DND-41 (cell line): ENCODE measurements at regions not wholly inside any gene's neighbourhood (a gene's known extent, or its start where the extent isn't known, plus 50 kb on each side); places are given as distances from the start of the nearest gene placed in this dataset.

ENCODE experiments used
- ATAC-seq: fragments of 200-7000 bp; cut with Tn5 transposase; 3 replicates; pipeline ENCODE4 v1.9.1; 2021; ENCODE audit warnings: low read depth; ENCODE audit not compliant: insufficient read depth
- DNase-seq: peaks from one replicate; pipeline ENCODE4 v3.0.0-alpha.2; 2020
- H2AFZ ChIP-seq: 2 replicates; pipeline ENCODE4 v1.6.0; 2012; ENCODE audit warnings: low read depth, low read length
- H3K27ac ChIP-seq: 2 replicates; pipeline ENCODE4 v1.5.1; 2012; ENCODE audit warnings: low read length, inconsistent platforms
- H3K27me3 ChIP-seq: fragments of 200-600 bp; sonication (generic); 2 replicates; pipeline ENCODE4 v1.6.0; 2012; ENCODE audit warnings: low read length, mild to moderate bottlenecking, inconsistent platforms; ENCODE audit not compliant: insufficient read depth, poor library complexity
- H3K36me3 ChIP-seq: 2 replicates; pipeline ENCODE4 v1.5.1; 2012; ENCODE audit warnings: low read length, inconsistent platforms; ENCODE audit not compliant: insufficient read depth
- H3K4me1 ChIP-seq: 2 replicates; pipeline ENCODE4 v1.5.1; 2012; ENCODE audit warnings: mild to moderate bottlenecking, low read length; ENCODE audit not compliant: insufficient read depth
- H3K4me2 ChIP-seq: 2 replicates; pipeline ENCODE4 v1.6.0; 2012; ENCODE audit warnings: mild to moderate bottlenecking, moderate library complexity, low read length, inconsistent platforms; ENCODE audit not compliant: insufficient read depth
- H3K4me3 ChIP-seq, 2 experiments: fragments of 200-600 bp in 1 of 2; shearing (Covaris generic) in 1 of 2; 2 replicates each; pipeline ENCODE4 v1.5.1; 2012 to 2016; ENCODE audit warnings: inconsistent platforms in 2 of 2, low read length in 2 of 2, mild to moderate bottlenecking in 2 of 2, low read depth in 1 of 2, moderate library complexity in 1 of 2
- H3K79me2 ChIP-seq: 2 replicates; pipeline ENCODE4 v1.6.0; 2012; ENCODE audit warnings: low read length, inconsistent platforms; ENCODE audit not compliant: insufficient read depth
- H3K9ac ChIP-seq: 2 replicates; pipeline ENCODE4 v1.6.0; 2012; ENCODE audit warnings: low read depth, mild to moderate bottlenecking, inconsistent platforms, low read length, moderate library complexity
- H3K9me3 ChIP-seq: 2 replicates; pipeline ENCODE4 v1.5.1; 2012; ENCODE audit warnings: low read length, moderate library complexity, mild to moderate bottlenecking, inconsistent platforms; ENCODE audit not compliant: insufficient read depth, severe bottlenecking
- H4K20me1 ChIP-seq: 2 replicates; pipeline ENCODE4 v1.6.0; 2012; ENCODE audit warnings: low read length; ENCODE audit not compliant: insufficient read depth
- EZH2 ChIP-seq: IDR thresholded peaks from 3 replicates; pipeline ENCODE4 v1.6.1; 2012; ENCODE audit warnings: borderline replicate concordance, low read depth, mild to moderate bottlenecking, moderate library complexity, low read length, inconsistent platforms; ENCODE audit not compliant: severe bottlenecking
- TF ChIP-seq, protein P1 (sequence below): IDR thresholded peaks from 2 replicates; pipeline ENCODE4 v1.5.1; 2012; ENCODE audit warnings: borderline replicate concordance, low read length, moderate library complexity, mild to moderate bottlenecking; ENCODE audit not compliant: poor library complexity, severe bottlenecking; ENCODE audit errors: extremely low read depth

DNA sequence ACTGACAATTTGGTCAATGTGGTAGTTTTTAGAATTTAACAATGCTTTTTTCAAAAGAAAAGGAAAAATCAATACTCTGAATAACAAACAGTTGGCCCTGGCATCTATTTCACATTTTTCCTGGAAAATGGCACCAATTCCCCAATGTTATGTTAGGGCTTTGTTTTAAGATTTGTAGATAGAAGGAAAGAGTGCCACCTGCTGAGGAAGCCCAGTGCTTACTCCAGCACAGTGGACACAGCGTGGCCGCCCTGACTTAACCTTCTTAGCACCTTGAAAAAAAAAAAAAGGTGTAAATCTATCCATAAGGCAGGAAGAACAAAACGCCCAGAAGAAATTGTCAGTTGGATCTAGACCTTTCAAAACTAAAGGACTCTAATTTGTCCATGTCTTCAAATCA is 110.7 kb upstream of the CNTN4 start:
- no peak overlapping the region for H3K9ac ChIP-seq
- H3K27me3 ChIP-seq: no peaks in the 10 kb centered on the region
- no peak overlapping the region for H3K4me3 ChIP-seq
- H3K4me2 ChIP-seq: no peak overlapping the region
- H3K27ac ChIP-seq: no peak overlapping the region
- DNase-seq (no peak), ATAC-seq (no peak)
- no peaks in the 10 kb centered on the region for H3K36me3 ChIP-seq
- no peak for TF ChIP-seq EZH2
- TF ChIP-seq, protein P1, sequence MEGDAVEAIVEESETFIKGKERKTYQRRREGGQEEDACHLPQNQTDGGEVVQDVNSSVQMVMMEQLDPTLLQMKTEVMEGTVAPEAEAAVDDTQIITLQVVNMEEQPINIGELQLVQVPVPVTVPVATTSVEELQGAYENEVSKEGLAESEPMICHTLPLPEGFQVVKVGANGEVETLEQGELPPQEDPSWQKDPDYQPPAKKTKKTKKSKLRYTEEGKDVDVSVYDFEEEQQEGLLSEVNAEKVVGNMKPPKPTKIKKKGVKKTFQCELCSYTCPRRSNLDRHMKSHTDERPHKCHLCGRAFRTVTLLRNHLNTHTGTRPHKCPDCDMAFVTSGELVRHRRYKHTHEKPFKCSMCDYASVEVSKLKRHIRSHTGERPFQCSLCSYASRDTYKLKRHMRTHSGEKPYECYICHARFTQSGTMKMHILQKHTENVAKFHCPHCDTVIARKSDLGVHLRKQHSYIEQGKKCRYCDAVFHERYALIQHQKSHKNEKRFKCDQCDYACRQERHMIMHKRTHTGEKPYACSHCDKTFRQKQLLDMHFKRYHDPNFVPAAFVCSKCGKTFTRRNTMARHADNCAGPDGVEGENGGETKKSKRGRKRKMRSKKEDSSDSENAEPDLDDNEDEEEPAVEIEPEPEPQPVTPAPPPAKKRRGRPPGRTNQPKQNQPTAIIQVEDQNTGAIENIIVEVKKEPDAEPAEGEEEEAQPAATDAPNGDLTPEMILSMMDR: no peak
- H2AFZ ChIP-seq: no peak overlapping the region
- H3K79me2 ChIP-seq: no peaks in the 10 kb centered on the region
- H4K20me1 ChIP-seq: no peaks in the 10 kb centered on the region
- H3K9me3 ChIP-seq: no peaks in the 10 kb centered on the region
- H3K4me1 ChIP-seq: no peaks in the 10 kb centered on the region

DNA sequence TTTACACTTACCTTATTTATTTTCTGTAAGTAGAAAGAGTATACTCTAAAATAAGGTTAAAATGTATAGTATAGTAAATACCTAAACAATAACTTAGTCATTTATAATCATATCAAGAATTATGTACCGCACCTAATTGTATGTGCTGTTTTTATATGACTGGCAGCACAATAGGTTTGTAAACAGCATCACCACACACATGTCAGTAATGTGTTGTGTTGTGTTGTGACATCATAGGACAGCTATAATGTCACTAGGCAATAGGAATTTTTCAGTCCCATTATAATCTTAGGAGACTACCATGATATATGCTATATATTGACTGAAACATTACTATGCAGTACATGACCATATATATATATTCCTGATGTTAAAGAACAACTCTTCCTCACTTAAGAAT is 99.9 kb upstream of the CNTN4 start:
- H3K9ac ChIP-seq: no peak overlapping the region
- DNase-seq (no peak), ATAC-seq (no peak)
- no peaks in the 10 kb centered on the region for H3K9me3 ChIP-seq
- no peak overlapping the region for H3K4me2 ChIP-seq
- no peaks in the 10 kb centered on the region for H3K4me1 ChIP-seq
- H3K36me3 ChIP-seq: no peaks in the 10 kb centered on the region
- no peak overlapping the region for H2AFZ ChIP-seq
- no peak for TF ChIP-seq EZH2
- TF ChIP-seq, protein P1: no peak
- no peaks in the 10 kb centered on the region for H3K79me2 ChIP-seq
- no peaks in the 10 kb centered on the region for H4K20me1 ChIP-seq
- H3K27ac ChIP-seq: no peak overlapping the region
- no peak overlapping the region for H3K4me3 ChIP-seq
- H3K27me3 ChIP-seq: no peaks in the 10 kb centered on the region

DNA sequence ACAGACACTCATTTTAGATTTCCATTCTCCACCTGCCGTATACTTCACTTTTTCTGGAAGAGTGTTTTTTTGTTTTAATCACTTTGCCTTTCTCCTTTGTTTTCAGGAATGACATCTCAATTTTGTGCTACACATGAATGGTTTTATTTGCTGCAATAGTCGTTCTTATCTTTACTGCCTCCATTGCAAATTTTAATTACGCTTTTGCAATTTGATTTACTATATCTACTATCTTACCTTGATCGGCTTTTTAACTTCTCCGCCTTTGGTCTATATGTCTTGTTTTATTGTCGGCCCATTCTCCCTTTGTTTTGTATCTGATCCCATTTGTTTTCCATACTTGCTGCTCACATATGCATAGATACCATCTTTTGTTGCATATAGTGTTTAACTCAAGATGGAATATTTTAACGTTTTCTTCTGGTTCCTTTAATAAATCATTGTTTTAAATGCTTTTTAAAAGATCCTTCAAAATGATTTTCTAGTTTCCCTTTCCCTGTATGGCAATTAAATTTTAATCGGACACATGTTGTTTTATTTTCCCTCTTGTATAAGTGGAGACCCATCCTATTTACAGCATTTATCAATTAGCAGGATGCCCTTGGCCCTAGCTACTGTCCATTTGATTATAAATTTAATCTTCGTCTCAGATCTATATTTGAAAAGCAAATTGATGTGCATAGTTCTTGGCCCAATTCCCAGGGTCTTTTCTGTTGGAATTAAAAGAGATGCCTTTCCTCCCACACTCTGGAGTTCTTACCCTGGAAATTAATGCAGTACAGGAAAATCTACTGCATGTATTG is 97.2 kb upstream of the CNTN4 start:
- Histone ChIP-seq H3K27ac (no peak overlapping the region), H3K4me1 (no peaks in the 10 kb centered on the region), H2AFZ (no peak overlapping the region), H3K9ac (no peak overlapping the region), H4K20me1 (no peaks in the 10 kb centered on the region), H3K9me3 (no peaks in the 10 kb centered on the region), H3K4me3 (no peak overlapping the region), H3K36me3 (no peaks in the 10 kb centered on the region), H3K4me2 (no peak overlapping the region), H3K79me2 (no peaks in the 10 kb centered on the region), H3K27me3 (no peaks in the 10 kb centered on the region)
- no peak for DNase-seq
- TF ChIP-seq, protein P1: no peak
- no peak for TF ChIP-seq EZH2
- no peak for ATAC-seq

DNA sequence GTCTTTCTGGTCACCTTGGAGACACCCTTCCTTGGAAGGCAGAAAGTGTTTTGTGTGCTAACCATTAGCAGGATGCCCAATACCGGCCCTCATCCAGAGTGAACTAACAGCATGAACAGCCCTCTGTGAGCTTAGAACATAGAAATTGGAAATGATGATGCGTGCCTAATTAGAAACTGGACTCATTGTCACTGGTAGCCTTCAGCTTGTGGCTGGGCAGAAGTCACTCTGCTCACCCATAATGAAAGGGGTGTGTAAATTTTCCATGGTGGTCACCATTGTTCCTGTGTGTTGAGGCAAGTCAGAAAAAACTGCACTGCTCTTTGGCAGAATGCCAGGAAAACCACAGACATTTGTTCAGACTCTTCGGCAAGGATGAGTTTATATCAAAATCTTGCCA is 74.7 kb upstream of the CNTN4 start:
- Histone ChIP-seq H3K27me3 (no peaks in the 10 kb centered on the region), H3K4me2 (no peak overlapping the region), H4K20me1 (no peaks in the 10 kb centered on the region), H3K9ac (no peak overlapping the region), H3K4me3 (no peak overlapping the region), H3K4me1 (no peaks in the 10 kb centered on the region), H3K9me3 (peaks cover 2% of the 10 kb centered on the region), H2AFZ (no peak overlapping the region), H3K27ac (no peak overlapping the region), H3K79me2 (no peaks in the 10 kb centered on the region), H3K36me3 (no peaks in the 10 kb centered on the region)
- no peak for DNase-seq
- ATAC-seq: no peak
- TF ChIP-seq, protein P1: no peak
- TF ChIP-seq EZH2: no peak
